ENCODE measurements at regions not wholly inside any gene's neighbourhood (a gene's known extent, or its start where the extent isn't known, plus 50 kb on each side); places are given as distances from the start of the nearest gene placed in this dataset.

DNA sequence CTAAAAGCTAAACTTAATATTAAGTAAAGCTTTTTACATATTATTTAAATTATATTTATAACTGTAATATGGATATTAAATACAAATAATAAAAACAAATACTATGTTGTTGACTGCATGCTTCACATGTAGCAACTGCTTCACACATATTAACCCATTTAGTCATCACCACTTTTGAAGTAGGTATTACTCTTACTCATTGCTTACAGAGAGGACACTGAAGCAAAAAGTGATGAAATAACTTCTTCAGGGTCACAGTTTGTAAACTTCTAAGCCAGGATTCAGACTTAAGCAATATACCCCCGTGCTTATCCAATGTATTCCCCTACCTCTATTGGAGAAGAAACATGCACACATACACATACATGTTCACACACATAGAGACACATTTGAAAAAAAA, 166.6 kb downstream of the DKK2 start:
- DNase-seq (ENCODE audit: low read depth, low spot score) (no peak), FAIRE-seq (no peak)
- Histone ChIP-seq H3K27ac (ENCODE audit: insufficient read depth, low read depth, low read length) (no peak overlapping the region), H3K79me2 (ENCODE audit: control insufficient read depth, insufficient read depth, low read length) (no peaks in the 10 kb centered on the region), H2AFZ (ENCODE audit: low read depth, low read length) (no peak overlapping the region), H3K9ac (replicated peaks; ENCODE audit: extremely low read depth, insufficient read depth, low read length) (no peak overlapping the region), H3K4me2 (ENCODE audit: insufficient read depth, low read length) (no peak overlapping the region), H3K9me3 (replicated peaks; ENCODE audit: control insufficient read depth, insufficient read depth, low read length) (no peaks in the 10 kb centered on the region), H3K36me3 (ENCODE audit: control insufficient read depth in 2 of 2, extremely low read depth in 1 of 2, insufficient read depth in 2 of 2, low read length in 2 of 2) (no peaks in the 10 kb centered on the region), H4K20me1 (replicated peaks; ENCODE audit: control insufficient read depth, extremely low read depth, insufficient read depth, low read length) (no peaks in the 10 kb centered on the region), H3K9me1 (replicated peaks; ENCODE audit: control insufficient read depth, extremely low read depth, insufficient read depth, low read length) (no peaks in the 10 kb centered on the region), H3K4me3 (replicated peaks in 1 of 3; ENCODE audit: insufficient read depth in 1 of 3, low read depth in 1 of 3, low read length in 3 of 3) (no peak overlapping the region), H3K27me3 (ENCODE audit: control insufficient read depth in 2 of 2, insufficient read depth in 2 of 2, low read length in 2 of 2) (no peaks in the 10 kb centered on the region), H3K4me1 (ENCODE audit: control insufficient read depth, extremely low read depth, insufficient read depth, low read length) (no peaks in the 10 kb centered on the region)
- intact Hi-C loops (cut with micrococcal nuclease): no loop called here
- TF ChIP-seq, protein P1, sequence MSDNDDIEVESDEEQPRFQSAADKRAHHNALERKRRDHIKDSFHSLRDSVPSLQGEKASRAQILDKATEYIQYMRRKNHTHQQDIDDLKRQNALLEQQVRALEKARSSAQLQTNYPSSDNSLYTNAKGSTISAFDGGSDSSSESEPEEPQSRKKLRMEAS (IDR thresholded peaks at IDR 0.05; ENCODE audit: insufficient read depth, insufficient read length): no peak
- TF ChIP-seq, protein P2, sequence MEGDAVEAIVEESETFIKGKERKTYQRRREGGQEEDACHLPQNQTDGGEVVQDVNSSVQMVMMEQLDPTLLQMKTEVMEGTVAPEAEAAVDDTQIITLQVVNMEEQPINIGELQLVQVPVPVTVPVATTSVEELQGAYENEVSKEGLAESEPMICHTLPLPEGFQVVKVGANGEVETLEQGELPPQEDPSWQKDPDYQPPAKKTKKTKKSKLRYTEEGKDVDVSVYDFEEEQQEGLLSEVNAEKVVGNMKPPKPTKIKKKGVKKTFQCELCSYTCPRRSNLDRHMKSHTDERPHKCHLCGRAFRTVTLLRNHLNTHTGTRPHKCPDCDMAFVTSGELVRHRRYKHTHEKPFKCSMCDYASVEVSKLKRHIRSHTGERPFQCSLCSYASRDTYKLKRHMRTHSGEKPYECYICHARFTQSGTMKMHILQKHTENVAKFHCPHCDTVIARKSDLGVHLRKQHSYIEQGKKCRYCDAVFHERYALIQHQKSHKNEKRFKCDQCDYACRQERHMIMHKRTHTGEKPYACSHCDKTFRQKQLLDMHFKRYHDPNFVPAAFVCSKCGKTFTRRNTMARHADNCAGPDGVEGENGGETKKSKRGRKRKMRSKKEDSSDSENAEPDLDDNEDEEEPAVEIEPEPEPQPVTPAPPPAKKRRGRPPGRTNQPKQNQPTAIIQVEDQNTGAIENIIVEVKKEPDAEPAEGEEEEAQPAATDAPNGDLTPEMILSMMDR (IDR thresholded peaks at IDR 0.05; ENCODE audit: extremely low read depth in 1 of 2, insufficient read depth in 1 of 2, low read depth in 1 of 2, low read length in 2 of 2): no peak
- TF ChIP-seq MYC (IDR thresholded peaks at IDR 0.05; ENCODE audit: low read depth, low read length) (no peak), JUN (IDR thresholded peaks at IDR 0.05; ENCODE audit: borderline replicate concordance, insufficient read depth, insufficient read length, low read depth) (no peak), EZH2 (IDR thresholded peaks at IDR 0.05; ENCODE audit: borderline replicate concordance, low read depth, low read length, severe bottlenecking) (no peak), POLR2AphosphoS5 (IDR thresholded peaks at IDR 0.05; ENCODE audit: insufficient read depth, low read depth, low read length) (no peak), FOS (IDR thresholded peaks at IDR 0.05; ENCODE audit: borderline replicate concordance, insufficient read depth, low read length) (no peak), POLR2A (IDR thresholded peaks at IDR 0.05; ENCODE audit: low read depth, low read length) (no peak), GATA2 (IDR thresholded peaks at IDR 0.05; ENCODE audit: insufficient read depth, insufficient read length, low read depth, low read length) (no peak)
- ChIA-PET POLR2A (no interaction called here), CTCF (interaction anchor here (1.4 to 2.9 kb wide), 2 partner anchors 22 to 29 kb away, joined by 4 to 9 read pairs; no protein-coding TSS in a partner anchor)
- BruUV-seq (replicated peaks): no TSS peak
- dilution Hi-C loops (cut with MboI; ENCODE audit: extremely low pct_ligation_motif_present, low sequenced_read_pairs): no loop called here

Data from endothelial cell of umbilical vein (primary cell).